ENCODE measurements at regions not wholly inside any gene's neighbourhood (a gene's known extent, or its start where the extent isn't known, plus 50 kb on each side); places are given as distances from the start of the nearest gene placed in this dataset.

DNA sequence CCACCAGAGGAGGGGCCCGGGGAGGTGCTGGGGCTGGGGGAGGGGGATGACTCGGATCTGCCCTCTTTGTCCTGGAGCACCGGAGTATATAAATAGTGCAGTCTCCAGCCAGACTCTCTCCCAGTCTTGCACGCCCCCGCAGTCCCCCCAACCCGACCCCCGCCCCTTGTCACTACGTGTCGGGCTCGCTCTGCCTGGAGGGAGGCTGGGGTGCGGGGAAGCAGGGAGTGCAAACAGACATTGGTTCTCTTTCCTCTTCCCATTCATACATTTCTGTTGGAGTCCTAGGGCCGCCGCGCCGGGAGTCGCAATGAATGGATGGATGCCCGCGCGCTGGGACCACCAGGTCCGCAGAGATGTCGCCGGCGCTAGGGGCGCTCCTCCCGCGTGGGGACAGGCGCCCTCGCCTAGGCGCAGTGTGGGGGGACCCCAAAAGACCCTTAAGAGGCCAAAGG lies 179.3 kb downstream of the TBXT start:
- TF ChIP-seq, protein P1, sequence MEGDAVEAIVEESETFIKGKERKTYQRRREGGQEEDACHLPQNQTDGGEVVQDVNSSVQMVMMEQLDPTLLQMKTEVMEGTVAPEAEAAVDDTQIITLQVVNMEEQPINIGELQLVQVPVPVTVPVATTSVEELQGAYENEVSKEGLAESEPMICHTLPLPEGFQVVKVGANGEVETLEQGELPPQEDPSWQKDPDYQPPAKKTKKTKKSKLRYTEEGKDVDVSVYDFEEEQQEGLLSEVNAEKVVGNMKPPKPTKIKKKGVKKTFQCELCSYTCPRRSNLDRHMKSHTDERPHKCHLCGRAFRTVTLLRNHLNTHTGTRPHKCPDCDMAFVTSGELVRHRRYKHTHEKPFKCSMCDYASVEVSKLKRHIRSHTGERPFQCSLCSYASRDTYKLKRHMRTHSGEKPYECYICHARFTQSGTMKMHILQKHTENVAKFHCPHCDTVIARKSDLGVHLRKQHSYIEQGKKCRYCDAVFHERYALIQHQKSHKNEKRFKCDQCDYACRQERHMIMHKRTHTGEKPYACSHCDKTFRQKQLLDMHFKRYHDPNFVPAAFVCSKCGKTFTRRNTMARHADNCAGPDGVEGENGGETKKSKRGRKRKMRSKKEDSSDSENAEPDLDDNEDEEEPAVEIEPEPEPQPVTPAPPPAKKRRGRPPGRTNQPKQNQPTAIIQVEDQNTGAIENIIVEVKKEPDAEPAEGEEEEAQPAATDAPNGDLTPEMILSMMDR (IDR thresholded peaks at IDR 0.05): no peak
- no peak for TF ChIP-seq EZH2 (IDR thresholded peaks at IDR 0.05; ENCODE audit: borderline replicate concordance, insufficient read depth, low read depth, low read length, poor library complexity, severe bottlenecking)

All from B cell (primary cell).